ENCODE measurements at regions not wholly inside any gene's neighbourhood (a gene's known extent, or its start where the extent isn't known, plus 50 kb on each side); places are given as distances from the start of the nearest gene placed in this dataset.

DNA sequence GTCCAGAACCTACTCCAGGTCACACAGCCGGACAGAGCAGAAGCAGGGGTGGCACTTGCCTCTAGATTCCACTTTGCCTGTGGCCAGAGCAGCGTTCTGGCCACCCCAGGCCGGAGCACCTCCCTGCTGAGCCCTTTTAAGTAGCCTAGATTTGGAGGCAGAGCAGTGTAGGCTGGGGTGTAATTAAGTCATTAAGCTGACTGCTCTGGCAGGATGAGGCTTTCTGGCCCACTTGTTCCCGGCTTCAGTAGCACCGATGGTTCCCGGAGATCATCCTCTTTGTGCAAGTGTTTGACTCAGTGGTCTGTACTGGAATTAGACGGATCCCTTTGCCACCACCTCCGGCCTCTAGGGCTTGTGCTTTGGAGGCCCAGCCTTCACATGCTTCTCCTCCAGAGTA lies 281.9 kb upstream of the ANKRD55 start:
- no peaks in the 10 kb centered on the region for H3K27me3 ChIP-seq (ENCODE audit: insufficient read depth, low read depth, low read length)
- no peak overlapping the region for H3K9ac ChIP-seq (ENCODE audit: low read length)
- no peaks in the 10 kb centered on the region for H3F3A ChIP-seq (ENCODE audit: insufficient read depth, low read length, poor library complexity, severe bottlenecking)
- no peaks in the 10 kb centered on the region for H3K79me2 ChIP-seq (replicated peaks; ENCODE audit: insufficient read depth, low read length)
- TF ChIP-seq, protein P1, sequence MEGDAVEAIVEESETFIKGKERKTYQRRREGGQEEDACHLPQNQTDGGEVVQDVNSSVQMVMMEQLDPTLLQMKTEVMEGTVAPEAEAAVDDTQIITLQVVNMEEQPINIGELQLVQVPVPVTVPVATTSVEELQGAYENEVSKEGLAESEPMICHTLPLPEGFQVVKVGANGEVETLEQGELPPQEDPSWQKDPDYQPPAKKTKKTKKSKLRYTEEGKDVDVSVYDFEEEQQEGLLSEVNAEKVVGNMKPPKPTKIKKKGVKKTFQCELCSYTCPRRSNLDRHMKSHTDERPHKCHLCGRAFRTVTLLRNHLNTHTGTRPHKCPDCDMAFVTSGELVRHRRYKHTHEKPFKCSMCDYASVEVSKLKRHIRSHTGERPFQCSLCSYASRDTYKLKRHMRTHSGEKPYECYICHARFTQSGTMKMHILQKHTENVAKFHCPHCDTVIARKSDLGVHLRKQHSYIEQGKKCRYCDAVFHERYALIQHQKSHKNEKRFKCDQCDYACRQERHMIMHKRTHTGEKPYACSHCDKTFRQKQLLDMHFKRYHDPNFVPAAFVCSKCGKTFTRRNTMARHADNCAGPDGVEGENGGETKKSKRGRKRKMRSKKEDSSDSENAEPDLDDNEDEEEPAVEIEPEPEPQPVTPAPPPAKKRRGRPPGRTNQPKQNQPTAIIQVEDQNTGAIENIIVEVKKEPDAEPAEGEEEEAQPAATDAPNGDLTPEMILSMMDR (IDR thresholded peaks at IDR 0.05; ENCODE audit: poor library complexity, severe bottlenecking): no peak
- TF ChIP-seq, protein P2, sequence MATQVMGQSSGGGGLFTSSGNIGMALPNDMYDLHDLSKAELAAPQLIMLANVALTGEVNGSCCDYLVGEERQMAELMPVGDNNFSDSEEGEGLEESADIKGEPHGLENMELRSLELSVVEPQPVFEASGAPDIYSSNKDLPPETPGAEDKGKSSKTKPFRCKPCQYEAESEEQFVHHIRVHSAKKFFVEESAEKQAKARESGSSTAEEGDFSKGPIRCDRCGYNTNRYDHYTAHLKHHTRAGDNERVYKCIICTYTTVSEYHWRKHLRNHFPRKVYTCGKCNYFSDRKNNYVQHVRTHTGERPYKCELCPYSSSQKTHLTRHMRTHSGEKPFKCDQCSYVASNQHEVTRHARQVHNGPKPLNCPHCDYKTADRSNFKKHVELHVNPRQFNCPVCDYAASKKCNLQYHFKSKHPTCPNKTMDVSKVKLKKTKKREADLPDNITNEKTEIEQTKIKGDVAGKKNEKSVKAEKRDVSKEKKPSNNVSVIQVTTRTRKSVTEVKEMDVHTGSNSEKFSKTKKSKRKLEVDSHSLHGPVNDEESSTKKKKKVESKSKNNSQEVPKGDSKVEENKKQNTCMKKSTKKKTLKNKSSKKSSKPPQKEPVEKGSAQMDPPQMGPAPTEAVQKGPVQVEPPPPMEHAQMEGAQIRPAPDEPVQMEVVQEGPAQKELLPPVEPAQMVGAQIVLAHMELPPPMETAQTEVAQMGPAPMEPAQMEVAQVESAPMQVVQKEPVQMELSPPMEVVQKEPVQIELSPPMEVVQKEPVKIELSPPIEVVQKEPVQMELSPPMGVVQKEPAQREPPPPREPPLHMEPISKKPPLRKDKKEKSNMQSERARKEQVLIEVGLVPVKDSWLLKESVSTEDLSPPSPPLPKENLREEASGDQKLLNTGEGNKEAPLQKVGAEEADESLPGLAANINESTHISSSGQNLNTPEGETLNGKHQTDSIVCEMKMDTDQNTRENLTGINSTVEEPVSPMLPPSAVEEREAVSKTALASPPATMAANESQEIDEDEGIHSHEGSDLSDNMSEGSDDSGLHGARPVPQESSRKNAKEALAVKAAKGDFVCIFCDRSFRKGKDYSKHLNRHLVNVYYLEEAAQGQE (IDR thresholded peaks at IDR 0.05; ENCODE audit: borderline replicate concordance): no peak
- no peak for TF ChIP-seq TAF1 (IDR thresholded peaks at IDR 0.05; ENCODE audit: low read depth)
- TF ChIP-seq MXI1 (conservative IDR thresholded peaks at IDR 0.05; ENCODE audit: poor library complexity, severe bottlenecking): no peak
- H4K20me1 ChIP-seq (ENCODE audit: insufficient read depth): no peaks in the 10 kb centered on the region
- H3K27ac ChIP-seq (ENCODE audit: low read length): no peak overlapping the region
- H3K4me3 ChIP-seq (ENCODE audit: low read length): no peak overlapping the region
- H3K9me3 ChIP-seq (ENCODE audit: low read length): no peaks in the 10 kb centered on the region
- no peaks in the 10 kb centered on the region for H3K36me3 ChIP-seq (ENCODE audit: insufficient read depth, low read length)
- H3K9me2 ChIP-seq (ENCODE audit: insufficient read depth, low read length): no peaks in the 10 kb centered on the region
- H2AFZ ChIP-seq (ENCODE audit: low read depth, low read length): no peak overlapping the region
- no peak overlapping the region for H3K4me2 ChIP-seq (ENCODE audit: low read length)

DNA sequence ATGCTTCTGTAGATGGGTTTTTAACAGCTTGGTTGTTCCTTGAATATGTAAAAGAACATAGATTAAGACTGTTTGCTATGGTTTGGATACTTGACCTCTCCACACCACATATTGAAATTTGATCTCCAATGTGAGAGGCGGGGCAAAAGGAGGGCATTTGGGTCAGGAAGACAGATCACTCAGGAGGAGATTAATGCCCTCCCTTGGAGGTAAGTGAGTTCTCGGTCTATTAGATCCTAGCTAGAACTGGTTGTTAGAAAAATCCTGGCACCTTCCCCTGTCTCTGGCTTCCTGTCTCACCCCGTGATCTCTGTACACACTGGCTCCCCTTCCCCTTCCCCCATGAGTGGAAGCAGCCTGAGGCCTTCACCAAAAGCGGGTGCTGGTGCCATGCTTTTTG lies 281.1 kb upstream of the ANKRD55 start:
- TF ChIP-seq MXI1 (conservative IDR thresholded peaks at IDR 0.05; ENCODE audit: poor library complexity, severe bottlenecking) (no peak), POLR2AphosphoS5 (IDR thresholded peaks at IDR 0.05) (no peak), SMC3 (conservative IDR thresholded peaks at IDR 0.05; ENCODE audit: poor library complexity) (no peak), EP300 (conservative IDR thresholded peaks at IDR 0.05; ENCODE audit: poor library complexity, severe bottlenecking) (no peak), RAD21 (conservative IDR thresholded peaks at IDR 0.05) (no peak), EZH2 (IDR thresholded peaks at IDR 0.05; ENCODE audit: borderline replicate concordance, insufficient read depth, low read length, poor library complexity, severe bottlenecking) (no peak), TAF1 (IDR thresholded peaks at IDR 0.05; ENCODE audit: low read depth) (no peak)
- TF ChIP-seq, protein P1 (IDR thresholded peaks at IDR 0.05; ENCODE audit: poor library complexity, severe bottlenecking): no peak
- TF ChIP-seq, protein P2 (IDR thresholded peaks at IDR 0.05; ENCODE audit: borderline replicate concordance): no peak
- Histone ChIP-seq H3K4me3 (ENCODE audit: low read length) (no peak overlapping the region), H3K27ac (ENCODE audit: low read length) (no peak overlapping the region), H3F3A (ENCODE audit: insufficient read depth, low read length, poor library complexity, severe bottlenecking) (no peaks in the 10 kb centered on the region), H3K36me3 (ENCODE audit: insufficient read depth, low read length) (no peaks in the 10 kb centered on the region), H3K9me3 (ENCODE audit: low read length) (no peaks in the 10 kb centered on the region), H3K9ac (ENCODE audit: low read length) (no peak overlapping the region), H2AFZ (ENCODE audit: low read depth, low read length) (no peak overlapping the region), H3K79me2 (replicated peaks; ENCODE audit: insufficient read depth, low read length) (no peaks in the 10 kb centered on the region), H3K4me2 (ENCODE audit: low read length) (no peak overlapping the region), H3K9me2 (ENCODE audit: insufficient read depth, low read length) (no peaks in the 10 kb centered on the region), H3K27me3 (ENCODE audit: insufficient read depth, low read depth, low read length) (no peaks in the 10 kb centered on the region), H4K20me1 (ENCODE audit: insufficient read depth) (no peaks in the 10 kb centered on the region)
